ENCODE measurements at regions not wholly inside any gene's neighbourhood (a gene's known extent, or its start where the extent isn't known, plus 50 kb on each side); places are given as distances from the start of the nearest gene placed in this dataset.
"Not testable (repeated sequence)": the region's sequence is repeated elsewhere in the genome, so short reads cannot be mapped to it uniquely, and the experiment has no call there.

- Mint-ChIP-seq H3K4me1 (peaks cover 22% of the 10 kb centered on the region), H3K27ac (no peak overlapping the region), H3K27me3 (ENCODE audit: low read depth) (no peaks in the 10 kb centered on the region), H3K9me3 (no peaks in the 10 kb centered on the region), H3K36me3 (no peaks in the 10 kb centered on the region), H3K4me3 (no peak overlapping the region)
- DNase-seq (ENCODE audit: low spot score in 2 of 2, unreplicated experiment in 2 of 2): no peak
- TF ChIP-seq CTCF (IDR thresholded peaks at IDR 0.05; ENCODE audit: unreplicated experiment): no peak
Measured at GRCh38 chr2:150809103-150809502, 321.6 kb upstream of the RND3 start.

GRCh38 chr2:150806336-150806735, 318.9 kb upstream of the RND3 start:
- Mint-ChIP-seq H3K27me3 (ENCODE audit: low read depth) (no peaks in the 10 kb centered on the region), H3K4me3 (no peak overlapping the region), H3K36me3 (no peaks in the 10 kb centered on the region), H3K4me1 (peaks cover 17% of the 10 kb centered on the region), H3K9me3 (no peaks in the 10 kb centered on the region), H3K27ac (no peak overlapping the region)
- no peak for DNase-seq (ENCODE audit: low spot score in 2 of 2, unreplicated experiment in 2 of 2)
- no peak for TF ChIP-seq CTCF (IDR thresholded peaks at IDR 0.05; ENCODE audit: unreplicated experiment)

- Mint-ChIP-seq H3K9me3 (no peaks in the 10 kb centered on the region), H3K27ac (no peak overlapping the region), H3K4me1 (peaks cover 9% of the 10 kb centered on the region), H3K27me3 (ENCODE audit: low read depth) (no peaks in the 10 kb centered on the region), H3K4me3 (no peak overlapping the region), H3K36me3 (no peaks in the 10 kb centered on the region)
- no peak for DNase-seq (ENCODE audit: low spot score in 2 of 2, unreplicated experiment in 2 of 2)
- no peak for TF ChIP-seq CTCF (IDR thresholded peaks at IDR 0.05; ENCODE audit: unreplicated experiment)
Measured at GRCh38 chr2:150803689-150804398, 316.4 kb upstream of the RND3 start.

- no peak for TF ChIP-seq CTCF (IDR thresholded peaks at IDR 0.05; ENCODE audit: unreplicated experiment)
- no peak overlapping the region for H3K4me3 Mint-ChIP-seq
- H3K36me3 Mint-ChIP-seq: no peaks in the 10 kb centered on the region
- H3K9me3 Mint-ChIP-seq: no peaks in the 10 kb centered on the region
- H3K27me3 Mint-ChIP-seq (ENCODE audit: low read depth): no peaks in the 10 kb centered on the region
- H3K4me1 Mint-ChIP-seq: peaks cover 8% of the 10 kb centered on the region
- no peak for DNase-seq (ENCODE audit: low spot score in 2 of 2, unreplicated experiment in 2 of 2)
- no peak overlapping the region for H3K27ac Mint-ChIP-seq
Measured at GRCh38 chr2:150802635-150803034, 315.2 kb upstream of the RND3 start.

- not testable (repeated sequence) for H3K27me3 Mint-ChIP-seq (ENCODE audit: low read depth); H3K4me1 Mint-ChIP-seq; DNase-seq (ENCODE audit: low spot score in 2 of 2, unreplicated experiment in 2 of 2); H3K36me3 Mint-ChIP-seq; H3K27ac Mint-ChIP-seq; H3K4me3 Mint-ChIP-seq
- peaks cover 39% of the 10 kb centered on the region for H3K9me3 Mint-ChIP-seq
Measured at GRCh38 chr2:150796236-150796635, 308.8 kb upstream of the RND3 start.

- no peak for DNase-seq (ENCODE audit: low spot score in 2 of 2, unreplicated experiment in 2 of 2)
- peaks cover 8% of the 10 kb centered on the region for H3K4me1 Mint-ChIP-seq
- peaks cover 43% of the 10 kb centered on the region for H3K9me3 Mint-ChIP-seq
- no peak overlapping the region for H3K4me3 Mint-ChIP-seq
- no peaks in the 10 kb centered on the region for H3K27me3 Mint-ChIP-seq (ENCODE audit: low read depth)
- no peak for TF ChIP-seq CTCF (IDR thresholded peaks at IDR 0.05; ENCODE audit: unreplicated experiment)
- peaks cover 10% of the 10 kb centered on the region for H3K36me3 Mint-ChIP-seq
- no peak overlapping the region for H3K27ac Mint-ChIP-seq
Measured at GRCh38 chr2:150792780-150793300, 305.4 kb upstream of the RND3 start.

Data from mesothelial cell of epicardium (in vitro differentiated cells).